Transverse colon (tissue), 4 donors: ENCODE measurements at regions not wholly inside any gene's neighbourhood (a gene's known extent, or its start where the extent isn't known, plus 50 kb on each side); places are given as distances from the start of the nearest gene placed in this dataset.

Experiments used
- CTCF ChIP-seq, 5 experiments: fragments of 200-600 bp in 3 of 5; fragments of 450-650 bp in 2 of 5; sonication (generic) in 3 of 5; IDR thresholded peaks; 1 replicate in 2 of 5; 2 replicates in 3 of 5; pipeline ENCODE4 v1.5.1; 2016 to 2017; ENCODE audit warnings: antibody characterized with exemption in 5 of 5, inconsistent platforms in 3 of 5, mild to moderate bottlenecking in 2 of 5, moderate library complexity in 1 of 5
- POLR2AphosphoS5 ChIP-seq, 3 donors: sonication (generic); formaldehyde crosslinking; IDR thresholded peaks; one replicate each; pipeline ENCODE4 v1.6.1; 2016; ENCODE audit warnings: antibody characterized with exemption in 3 of 3

GRCh38 chr14:101628975-101629374, 67.7 kb downstream of the DIO3 start:
- TF ChIP-seq CTCF (IDR thresholded peaks at IDR 0.05), result no peak
- no peak for TF ChIP-seq POLR2AphosphoS5 (IDR thresholded peaks at IDR 0.05)
